Activated CD4-positive, alpha-beta T cell treated with anti-CD3 and anti-CD28 coated beads, Interleukin-2, amount 10 ng/mL, durations not matched to agents 7 days and 5 days (primary cell): ENCODE measurements at regions not wholly inside any gene's neighbourhood (a gene's known extent, or its start where the extent isn't known, plus 50 kb on each side); places are given as distances from the start of the nearest gene placed in this dataset.
"Not testable (repeated sequence)": the region's sequence is repeated elsewhere in the genome, so short reads cannot be mapped to it uniquely, and the experiment has no call there.

Source experiments
- CTCF ChIA-PET: fragments of 350-600 bp; sonication (Branson Sonifier 250); formaldehyde crosslinking; loops from one replicate; lab custom pipeline; 2021; ENCODE audit warnings: antibody characterized with exemption; lab: Charles Lee
- POLR2A ChIA-PET: fragments of 350-600 bp; sonication (Branson Sonifier 250); formaldehyde crosslinking; loops from one replicate; lab custom pipeline; 2021; ENCODE audit warnings: antibody characterized with exemption; lab: Charles Lee
- DNase-seq: peaks from one replicate; pipeline ENCODE4 v3.0.0-alpha.2; 2020
- H3K27ac Mint-ChIP-seq: one replicate; pipeline ENCODE4 v1.8.0; 2021; ENCODE audit warnings: mild to moderate bottlenecking, moderate library complexity, mixed read lengths
- H3K27me3 Mint-ChIP-seq: one replicate; pipeline ENCODE4 v1.8.0; 2021; ENCODE audit warnings: mixed read lengths
- H3K36me3 Mint-ChIP-seq: one replicate; pipeline ENCODE4 v1.8.0; 2021; ENCODE audit warnings: low read depth, mixed read lengths
- H3K4me1 Mint-ChIP-seq: one replicate; pipeline ENCODE4 v1.8.0; 2021; ENCODE audit warnings: mixed read lengths
- H3K4me3 Mint-ChIP-seq: one replicate; pipeline ENCODE4 v1.8.0; 2021; ENCODE audit warnings: mild to moderate bottlenecking, moderate library complexity, mixed read lengths
- H3K9me3 Mint-ChIP-seq: one replicate; pipeline ENCODE4 v1.8.0; 2021; ENCODE audit warnings: mixed read lengths

GRCh38 chr10:29734962-29735627, 100.3 kb upstream of the SVIL start:
- ChIA-PET POLR2A (interaction anchor here (0.6 to 0.8 kb wide), 2 partner anchors 18 to 33 kb away, joined by 4 to 6 read pairs; no protein-coding TSS in a partner anchor), CTCF (interaction anchor here (1.0 to 1.3 kb wide), 2 partner anchors 9 to 15 kb away, joined by 5 to 6 read pairs; no protein-coding TSS in a partner anchor)
- Mint-ChIP-seq H3K27me3 (peaks cover 23% of the 10 kb centered on the region), H3K4me1 (peaks cover 33% of the 10 kb centered on the region), H3K9me3 (no peaks in the 10 kb centered on the region), H3K36me3 (peaks cover 14% of the 10 kb centered on the region), H3K4me3 (peak overlapping the region; percentile 84), H3K27ac (peak overlapping the region; percentile 88)
- peak; percentile 65 for DNase-seq

- Mint-ChIP-seq H3K9me3 (no peaks in the 10 kb centered on the region), H3K4me3 (peak overlapping the region; percentile 84), H3K27ac (peak overlapping the region; percentile 88), H3K36me3 (peaks cover 16% of the 10 kb centered on the region), H3K27me3 (peaks cover 21% of the 10 kb centered on the region), H3K4me1 (peaks cover 33% of the 10 kb centered on the region)
- CTCF ChIA-PET, result interaction anchor here (1.0 kb wide), 1 partner anchor 8 kb away, joined by 5 read pairs; no protein-coding TSS in a partner anchor
- POLR2A ChIA-PET, result interaction anchor here (0.6 to 0.8 kb wide), 2 partner anchors 17 to 33 kb away, joined by 4 to 6 read pairs; no protein-coding TSS in a partner anchor
- DNase-seq, result peak; percentile 7
These were observed 99.8 kb upstream of the SVIL start for GRCh38 chr10:29734640-29734961.

DNA sequence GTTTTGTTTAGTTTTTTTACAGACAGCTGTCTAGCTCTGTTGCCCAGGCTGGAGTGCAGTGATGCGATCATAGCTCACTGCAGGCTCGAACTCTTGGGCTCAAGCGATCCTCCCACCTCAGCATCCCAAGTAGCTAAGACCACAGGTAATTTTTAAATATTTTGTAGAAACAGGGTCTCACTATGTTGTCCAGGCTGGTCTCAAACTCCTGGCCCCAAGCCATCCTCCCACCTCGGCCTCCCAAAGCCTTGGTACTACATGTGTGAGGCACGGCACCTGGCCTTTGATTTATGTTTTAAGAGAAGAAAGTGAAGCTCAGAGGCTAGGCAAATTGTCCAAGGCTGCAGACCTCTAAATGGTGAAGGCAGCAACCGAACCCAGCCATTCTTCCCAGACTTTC, 98.6 kb upstream of the SVIL start:
- POLR2A ChIA-PET, result no interaction called here
- DNase-seq, result no peak
- peaks cover 3% of the 10 kb centered on the region for H3K9me3 Mint-ChIP-seq
- peaks cover 33% of the 10 kb centered on the region for H3K4me1 Mint-ChIP-seq
- H3K27ac Mint-ChIP-seq, result no peak overlapping the region
- CTCF ChIA-PET, result interaction anchor here (1.0 kb wide), 1 partner anchor 16 kb away, joined by 3 read pairs; no protein-coding TSS in a partner anchor
- peaks cover 10% of the 10 kb centered on the region for H3K27me3 Mint-ChIP-seq
- H3K36me3 Mint-ChIP-seq, result peaks cover 22% of the 10 kb centered on the region
- peak overlapping the region; percentile 5 for H3K4me3 Mint-ChIP-seq

DNA sequence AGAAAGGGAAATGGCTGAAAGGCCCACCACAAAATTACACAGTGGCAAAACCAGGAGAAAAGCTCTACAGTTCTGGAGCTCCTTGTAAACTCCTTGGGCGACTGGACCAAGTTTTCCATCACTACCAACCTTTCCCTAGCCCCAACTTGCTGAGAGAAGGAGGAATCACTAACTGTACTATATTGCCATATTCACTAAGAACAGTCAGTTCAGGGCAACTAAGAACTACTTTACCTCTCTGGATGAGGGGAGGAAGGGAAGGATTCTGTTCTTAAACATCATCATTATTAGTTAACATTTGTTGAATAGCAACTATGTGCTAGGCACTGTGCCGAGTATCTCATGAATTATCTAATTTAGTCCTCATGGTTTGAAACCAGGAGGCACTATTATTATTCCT, 98.1 kb upstream of the SVIL start:
- Mint-ChIP-seq H3K36me3 (peaks cover 26% of the 10 kb centered on the region), H3K4me1 (peaks cover 35% of the 10 kb centered on the region), H3K27me3 (peaks cover 9% of the 10 kb centered on the region), H3K4me3 (no peak overlapping the region), H3K27ac (no peak overlapping the region), H3K9me3 (peaks cover 3% of the 10 kb centered on the region)
- ChIA-PET POLR2A (no interaction called here), CTCF (interaction anchor here (0.6 to 1.0 kb wide), 2 partner anchors 16 to 60 kb away, joined by 3 to 4 read pairs; no protein-coding TSS in a partner anchor)
- no peak for DNase-seq

- H3K4me3 Mint-ChIP-seq, result no peak overlapping the region
- H3K27me3 Mint-ChIP-seq, result no peaks in the 10 kb centered on the region
- H3K9me3 Mint-ChIP-seq, result peaks cover 3% of the 10 kb centered on the region
- H3K36me3 Mint-ChIP-seq, result peaks cover 27% of the 10 kb centered on the region
- POLR2A ChIA-PET, result interaction anchor here (0.7 kb wide), 1 partner anchor 14 kb away, joined by 5 read pairs; no protein-coding TSS in a partner anchor
- CTCF ChIA-PET, result no interaction called here
- DNase-seq, result no peak
- H3K27ac Mint-ChIP-seq, result no peak overlapping the region
- H3K4me1 Mint-ChIP-seq, result peaks cover 29% of the 10 kb centered on the region
These were observed 97.0 kb upstream of the SVIL start for GRCh38 chr10:29731760-29732159.

DNA sequence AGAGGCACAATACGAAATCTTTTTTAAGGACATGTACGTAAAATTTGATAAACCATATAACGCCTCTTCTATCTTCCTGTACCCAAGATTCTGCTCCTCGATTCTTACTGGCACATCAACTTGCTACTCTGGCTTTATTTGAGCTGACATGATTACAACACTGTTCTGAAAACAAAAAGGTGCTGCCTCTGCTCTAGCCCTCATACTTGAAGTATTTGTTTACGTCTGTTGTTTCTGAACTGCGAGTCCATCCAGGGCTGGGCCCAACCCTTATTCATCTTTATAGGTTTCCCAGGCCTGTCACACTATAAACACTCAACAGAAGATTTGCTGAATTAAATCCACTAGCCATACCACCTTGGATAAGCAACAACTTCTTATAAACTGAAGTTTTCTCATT, 96.2 kb upstream of the SVIL start:
- POLR2A ChIA-PET, result no interaction called here
- H3K4me1 Mint-ChIP-seq, result peaks cover 28% of the 10 kb centered on the region

DNA sequence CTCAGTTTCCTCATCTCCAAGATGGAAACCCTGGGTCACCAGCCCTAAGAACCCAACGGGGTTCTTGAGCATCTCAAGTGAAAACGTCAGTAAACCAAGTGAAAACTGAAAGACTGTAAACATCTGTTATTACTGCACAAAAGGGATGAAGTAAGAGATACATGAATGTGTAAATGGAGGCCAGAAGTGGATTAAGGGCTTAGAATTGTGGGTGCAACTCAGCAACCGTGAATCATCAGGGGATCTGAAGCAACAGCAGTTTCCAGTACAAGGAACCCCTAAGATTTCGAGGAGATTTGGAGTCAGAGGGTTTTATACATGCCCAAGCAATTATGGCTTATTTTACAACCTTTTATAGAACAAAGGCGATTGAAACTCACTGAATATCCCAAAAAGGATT, 95.7 kb upstream of the SVIL start:
- Mint-ChIP-seq H3K27ac (no peak overlapping the region), H3K27me3 (no peaks in the 10 kb centered on the region), H3K36me3 (peaks cover 27% of the 10 kb centered on the region), H3K4me3 (no peak overlapping the region), H3K9me3 (peaks cover 3% of the 10 kb centered on the region), H3K4me1 (peaks cover 29% of the 10 kb centered on the region)
- DNase-seq, result no peak
- ChIA-PET POLR2A (no interaction called here), CTCF (no interaction called here)

More for the DNA sequence above, 96.2 kb upstream of the SVIL start:
- H3K36me3 Mint-ChIP-seq, result peaks cover 27% of the 10 kb centered on the region
- no peak for DNase-seq
- CTCF ChIA-PET, result no interaction called here
- H3K9me3 Mint-ChIP-seq, result peaks cover 3% of the 10 kb centered on the region
- no peaks in the 10 kb centered on the region for H3K27me3 Mint-ChIP-seq
- no peak overlapping the region for H3K27ac Mint-ChIP-seq
- no peak overlapping the region for H3K4me3 Mint-ChIP-seq

- H3K9me3 Mint-ChIP-seq, result peaks cover 3% of the 10 kb centered on the region
- CTCF ChIA-PET, result interaction anchor here (0.6 kb wide), 2 partner anchors 228 to 562 kb away, joined by 3 to 4 read pairs; no protein-coding TSS in a partner anchor
These were observed 93.8 kb upstream of the SVIL start for GRCh38 chr10:29728541-29729049.

GRCh38 chr10:29725927-29726326, 91.2 kb upstream of the SVIL start:
- H3K27me3 Mint-ChIP-seq, POLR2A ChIA-PET, H3K27ac Mint-ChIP-seq, H3K4me3 Mint-ChIP-seq, DNase-seq: not testable (repeated sequence)
- Mint-ChIP-seq H3K9me3 (peaks cover 10% of the 10 kb centered on the region), H3K36me3 (peaks cover 28% of the 10 kb centered on the region), H3K4me1 (peaks cover 12% of the 10 kb centered on the region)
- CTCF ChIA-PET, result interaction anchor here (1.6 kb wide), 1 partner anchor 9 kb away, joined by 5 read pairs; no protein-coding TSS in a partner anchor

More at GRCh38 chr10:29728541-29729049, 93.8 kb upstream of the SVIL start:
- Mint-ChIP-seq H3K4me3 (no peak overlapping the region), H3K4me1 (peaks cover 23% of the 10 kb centered on the region), H3K27ac (no peak overlapping the region), H3K27me3 (no peaks in the 10 kb centered on the region), H3K36me3 (peaks cover 26% of the 10 kb centered on the region)
- no peak for DNase-seq
- POLR2A ChIA-PET, result no interaction called here

DNA sequence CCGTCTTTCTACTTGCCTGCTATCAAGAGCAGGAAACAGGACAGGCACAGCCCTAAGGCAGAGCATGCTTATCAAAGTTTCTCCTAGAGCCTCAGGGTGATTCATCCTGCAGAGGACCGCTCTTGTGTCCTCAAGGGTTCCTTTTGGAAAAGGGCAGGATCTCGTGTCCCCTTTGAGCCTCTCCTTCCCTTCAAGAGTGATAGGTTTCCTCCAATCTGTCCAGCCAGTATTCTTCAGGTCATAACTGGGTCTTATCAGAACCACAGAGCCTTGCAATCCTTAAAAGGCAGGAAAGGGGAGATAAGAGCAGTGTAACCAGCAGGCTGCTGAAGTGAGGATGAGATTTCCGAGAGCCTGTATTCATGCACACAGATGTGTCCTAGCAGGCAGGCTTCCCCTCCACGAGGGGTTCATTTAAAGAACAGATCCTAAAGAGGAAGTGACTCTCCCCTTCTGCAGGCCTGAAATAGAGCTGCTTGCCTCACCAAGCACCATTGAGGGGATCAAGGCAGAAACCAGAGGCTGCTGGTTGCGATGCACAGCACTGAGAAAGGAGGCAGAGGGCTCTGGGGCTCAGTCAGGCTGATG, 90.5 kb upstream of the SVIL start:
- Mint-ChIP-seq H3K4me3 (no peak overlapping the region), H3K36me3 (peaks cover 26% of the 10 kb centered on the region), H3K27ac (no peak overlapping the region), H3K9me3 (peaks cover 14% of the 10 kb centered on the region), H3K27me3 (no peaks in the 10 kb centered on the region), H3K4me1 (peaks cover 10% of the 10 kb centered on the region)
- no peak for DNase-seq
- ChIA-PET CTCF (interaction anchor here (1.6 kb wide), 1 partner anchor 9 kb away, joined by 5 read pairs; no protein-coding TSS in a partner anchor), POLR2A (no interaction called here)

DNA sequence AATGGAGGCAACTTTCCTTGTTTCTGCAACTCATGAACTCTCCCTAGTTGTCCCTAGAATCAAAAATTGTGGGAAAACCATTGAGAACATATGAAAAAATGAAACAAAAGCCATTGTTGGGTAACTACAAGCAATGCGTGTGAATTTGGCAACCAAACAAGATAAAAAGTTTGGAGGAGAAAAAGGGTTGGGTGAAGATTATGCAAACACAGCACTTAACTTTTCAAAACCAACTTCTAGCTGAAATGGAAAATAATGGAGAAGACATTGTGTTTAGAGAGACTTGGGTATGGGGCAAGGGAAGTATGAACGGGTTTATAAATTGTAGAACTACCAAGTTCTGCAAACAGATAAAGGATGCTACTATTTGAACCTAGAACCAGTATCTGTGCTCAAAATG, 89.0 kb upstream of the SVIL start:
- Mint-ChIP-seq H3K9me3 (peaks cover 19% of the 10 kb centered on the region), H3K27me3 (no peaks in the 10 kb centered on the region), H3K4me3 (no peak overlapping the region), H3K36me3 (peaks cover 30% of the 10 kb centered on the region), H3K4me1 (peaks cover 10% of the 10 kb centered on the region), H3K27ac (no peak overlapping the region)
- POLR2A ChIA-PET, result no interaction called here
- CTCF ChIA-PET, result interaction anchor here (0.8 to 1.2 kb wide), 2 partner anchors 10 to 11 kb away, joined by 3 read pairs; no protein-coding TSS in a partner anchor
- no peak for DNase-seq

GRCh38 chr10:29722777-29723176, 88.0 kb upstream of the SVIL start:
- CTCF ChIA-PET, result no interaction called here
- H3K4me3 Mint-ChIP-seq, result no peak overlapping the region
- POLR2A ChIA-PET, result no interaction called here

DNA sequence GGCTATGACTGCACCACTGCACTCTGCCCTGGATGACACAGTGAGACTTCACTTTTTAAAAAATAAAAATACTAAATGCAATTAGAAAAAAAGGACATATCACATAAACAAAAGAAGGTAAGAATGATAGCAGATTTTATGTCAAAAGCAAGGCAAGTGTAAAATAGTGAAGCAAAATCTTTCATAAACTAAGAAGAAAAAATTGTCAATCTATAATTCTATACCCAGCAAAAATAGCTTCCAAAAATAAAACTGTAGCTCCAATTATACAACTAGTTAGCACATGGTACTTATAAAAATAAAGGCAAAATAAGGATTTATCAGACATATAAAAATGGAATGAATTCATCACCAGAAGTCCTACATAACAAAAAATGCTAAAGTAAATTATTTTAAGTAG, 85.4 kb upstream of the SVIL start:
- Mint-ChIP-seq H3K4me1 (peaks cover 8% of the 10 kb centered on the region), H3K27me3 (no peaks in the 10 kb centered on the region), H3K27ac (no peak overlapping the region), H3K4me3 (no peak overlapping the region), H3K9me3 (peaks cover 30% of the 10 kb centered on the region), H3K36me3 (peaks cover 33% of the 10 kb centered on the region)
- ChIA-PET CTCF (interaction anchor here (1.3 to 1.5 kb wide), 3 partner anchors 16 to 61 kb away, joined by 3 to 6 read pairs (median 4); no protein-coding TSS in a partner anchor), POLR2A (no interaction called here)
- no peak for DNase-seq

More at GRCh38 chr10:29722777-29723176, 88.0 kb upstream of the SVIL start:
- no peak overlapping the region for H3K27ac Mint-ChIP-seq
- H3K27me3 Mint-ChIP-seq, result no peaks in the 10 kb centered on the region
- DNase-seq, result no peak
- H3K4me1 Mint-ChIP-seq, result peaks cover 8% of the 10 kb centered on the region
- H3K36me3 Mint-ChIP-seq, result peaks cover 28% of the 10 kb centered on the region
- H3K9me3 Mint-ChIP-seq, result peaks cover 23% of the 10 kb centered on the region
